ENCODE measurements at regions not wholly inside any gene's neighbourhood (a gene's known extent, or its start where the extent isn't known, plus 50 kb on each side); places are given as distances from the start of the nearest gene placed in this dataset.

GRCh38 chr9:2420543-2420942 is 201.0 kb upstream of the VLDLR start:
- no peak for ATAC-seq

DNA sequence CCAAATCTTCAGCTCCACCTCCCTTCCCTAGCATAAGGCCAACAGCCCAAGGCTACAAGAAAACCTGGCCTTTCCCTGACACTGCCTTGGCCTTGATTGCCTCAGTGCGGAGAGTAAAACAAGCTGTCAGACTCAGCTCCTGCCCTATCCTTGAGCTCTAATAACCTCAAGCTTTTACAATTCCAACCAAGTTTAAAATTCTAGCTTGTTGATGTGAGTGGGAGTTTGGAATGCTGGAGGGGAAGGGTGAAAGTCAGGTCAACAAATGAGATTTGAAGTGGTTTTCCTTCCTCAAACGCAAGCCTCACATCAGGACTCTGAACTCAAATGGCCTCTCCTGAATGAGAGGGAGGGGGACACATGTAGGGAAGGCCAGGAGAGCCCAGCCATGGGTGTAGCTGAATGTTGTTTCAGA is 197.0 kb upstream of the VLDLR start:
- TF ChIP-seq REST (IDR thresholded peaks at IDR 0.05; ENCODE audit: insufficient read depth in 1 of 2, low read depth in 2 of 2, low read length in 1 of 2) = no peak
- no peak for TF ChIP-seq TCF7L2 (IDR thresholded peaks at IDR 0.05; ENCODE audit: low read depth, low read length)
- no peak for TF ChIP-seq SIN3A (IDR thresholded peaks at IDR 0.05; ENCODE audit: borderline replicate concordance, insufficient read depth, low read depth, low read length)
- TF ChIP-seq, protein P1, sequence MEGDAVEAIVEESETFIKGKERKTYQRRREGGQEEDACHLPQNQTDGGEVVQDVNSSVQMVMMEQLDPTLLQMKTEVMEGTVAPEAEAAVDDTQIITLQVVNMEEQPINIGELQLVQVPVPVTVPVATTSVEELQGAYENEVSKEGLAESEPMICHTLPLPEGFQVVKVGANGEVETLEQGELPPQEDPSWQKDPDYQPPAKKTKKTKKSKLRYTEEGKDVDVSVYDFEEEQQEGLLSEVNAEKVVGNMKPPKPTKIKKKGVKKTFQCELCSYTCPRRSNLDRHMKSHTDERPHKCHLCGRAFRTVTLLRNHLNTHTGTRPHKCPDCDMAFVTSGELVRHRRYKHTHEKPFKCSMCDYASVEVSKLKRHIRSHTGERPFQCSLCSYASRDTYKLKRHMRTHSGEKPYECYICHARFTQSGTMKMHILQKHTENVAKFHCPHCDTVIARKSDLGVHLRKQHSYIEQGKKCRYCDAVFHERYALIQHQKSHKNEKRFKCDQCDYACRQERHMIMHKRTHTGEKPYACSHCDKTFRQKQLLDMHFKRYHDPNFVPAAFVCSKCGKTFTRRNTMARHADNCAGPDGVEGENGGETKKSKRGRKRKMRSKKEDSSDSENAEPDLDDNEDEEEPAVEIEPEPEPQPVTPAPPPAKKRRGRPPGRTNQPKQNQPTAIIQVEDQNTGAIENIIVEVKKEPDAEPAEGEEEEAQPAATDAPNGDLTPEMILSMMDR (IDR thresholded peaks at IDR 0.05) = no peak
- TF ChIP-seq POLR2AphosphoS5 (IDR thresholded peaks at IDR 0.05; ENCODE audit: low read depth, low read length) = no peak
- POLR2A ChIA-PET = no interaction called here
- no peak for DNase-seq (ENCODE audit: low read depth, low spot score)
- Histone ChIP-seq H3K4me3 (ENCODE audit: low read depth in 2 of 2, low read length in 2 of 2) (no peak overlapping the region), H3K36me3 (ENCODE audit: control insufficient read depth, insufficient read depth, low read length) (no peaks in the 10 kb centered on the region), H3K27ac (ENCODE audit: low read length) (no peak overlapping the region), H3K4me1 (ENCODE audit: control insufficient read depth, insufficient read depth, low read length) (no peaks in the 10 kb centered on the region), H3K27me3 (ENCODE audit: control insufficient read depth, insufficient read depth, low read length) (no peaks in the 10 kb centered on the region), H3K9me3 (ENCODE audit: control insufficient read depth, insufficient read depth, low read depth, low read length) (no peaks in the 10 kb centered on the region)
- ATAC-seq = no peak
- CTCF ChIA-PET = no interaction called here
- intact Hi-C loops (cut with micrococcal nuclease; ENCODE audit: unreplicated experiment) = no loop called here
- no TSS peak for BruUV-seq (replicated peaks)
- in situ Hi-C loops (cut with HindIII; ENCODE audit: low pct_unique_long_range_greater_than_20kb, low sequenced_read_pairs) = no loop called here

More at GRCh38 chr9:2420543-2420942, 201.0 kb upstream of the VLDLR start:
- Histone ChIP-seq H3K27me3 (ENCODE audit: control insufficient read depth, insufficient read depth, low read length) (no peaks in the 10 kb centered on the region), H3K36me3 (ENCODE audit: control insufficient read depth, insufficient read depth, low read length) (no peaks in the 10 kb centered on the region), H3K9me3 (ENCODE audit: control insufficient read depth, insufficient read depth, low read depth, low read length) (no peaks in the 10 kb centered on the region), H3K4me3 (ENCODE audit: low read depth in 2 of 2, low read length in 2 of 2) (no peak overlapping the region), H3K27ac (ENCODE audit: low read length) (no peak overlapping the region), H3K4me1 (ENCODE audit: control insufficient read depth, insufficient read depth, low read length) (no peaks in the 10 kb centered on the region)
- BruUV-seq (replicated peaks) = no TSS peak
- intact Hi-C loops (cut with micrococcal nuclease; ENCODE audit: unreplicated experiment) (no loop called here), in situ Hi-C loops (cut with HindIII; ENCODE audit: low pct_unique_long_range_greater_than_20kb, low sequenced_read_pairs) (no loop called here)
- POLR2A ChIA-PET = no interaction called here
- no peak for TF ChIP-seq SIN3A (IDR thresholded peaks at IDR 0.05; ENCODE audit: borderline replicate concordance, insufficient read depth, low read depth, low read length)
- no peak for DNase-seq (ENCODE audit: low read depth, low spot score)
- CTCF ChIA-PET = no interaction called here

DNA sequence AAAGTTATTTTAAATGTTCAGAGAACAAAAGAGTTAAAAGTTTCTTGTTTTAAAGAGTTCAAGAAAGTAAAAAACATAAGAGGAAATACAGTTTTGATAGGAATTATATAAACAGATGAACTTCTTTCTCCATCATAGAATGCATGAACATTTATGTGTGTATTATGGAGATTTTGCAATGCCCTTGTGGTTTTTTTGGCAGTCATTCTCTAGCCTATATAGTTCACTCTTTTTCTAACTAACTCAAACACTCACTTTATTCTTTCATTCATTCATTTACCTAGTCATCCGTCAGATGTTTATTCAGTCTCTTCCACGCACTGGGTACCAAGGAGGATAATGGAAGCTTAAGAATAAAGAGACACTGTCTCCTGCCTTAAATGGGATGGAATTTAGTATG is 195.9 kb upstream of the VLDLR start:
- no peaks in the 10 kb centered on the region for H3K36me3 ChIP-seq (ENCODE audit: control insufficient read depth, insufficient read depth, low read length)
- TF ChIP-seq TCF7L2 (IDR thresholded peaks at IDR 0.05; ENCODE audit: low read depth, low read length) = no peak
- TF ChIP-seq REST (IDR thresholded peaks at IDR 0.05; ENCODE audit: insufficient read depth in 1 of 2, low read depth in 2 of 2, low read length in 1 of 2) = no peak
- TF ChIP-seq POLR2AphosphoS5 (IDR thresholded peaks at IDR 0.05; ENCODE audit: low read depth, low read length) = no peak
- in situ Hi-C loops (cut with HindIII; ENCODE audit: low pct_unique_long_range_greater_than_20kb, low sequenced_read_pairs) = no loop called here
- POLR2A ChIA-PET = no interaction called here
- no peaks in the 10 kb centered on the region for H3K27me3 ChIP-seq (ENCODE audit: control insufficient read depth, insufficient read depth, low read length)
- CTCF ChIA-PET = no interaction called here
- ATAC-seq (no peak), DNase-seq (ENCODE audit: low read depth, low spot score) (no peak)
- BruUV-seq (replicated peaks) = no TSS peak
- H3K4me1 ChIP-seq (ENCODE audit: control insufficient read depth, insufficient read depth, low read length) = no peaks in the 10 kb centered on the region
- intact Hi-C loops (cut with micrococcal nuclease; ENCODE audit: unreplicated experiment) = no loop called here
- H3K4me3 ChIP-seq (ENCODE audit: low read depth in 2 of 2, low read length in 2 of 2) = no peak overlapping the region
- H3K27ac ChIP-seq (ENCODE audit: low read length) = no peak overlapping the region
- no peaks in the 10 kb centered on the region for H3K9me3 ChIP-seq (ENCODE audit: control insufficient read depth, insufficient read depth, low read depth, low read length)

Measured in Panc1 (cell line).